H1 (cell line): ENCODE measurements at regions not wholly inside any gene's neighbourhood (a gene's known extent, or its start where the extent isn't known, plus 50 kb on each side); places are given as distances from the start of the nearest gene placed in this dataset.

Experiments used
- BCL11A ChIP-seq, 2 experiments: IDR thresholded peaks; one replicate each; pipeline ENCODE4 v1.6.1; 2011; ENCODE audit warnings: low read depth in 2 of 2, low read length in 2 of 2, mild to moderate bottlenecking in 2 of 2
- BRCA1 ChIP-seq: IDR thresholded peaks from 2 replicates; pipeline ENCODE4 v1.6.1; 2012; ENCODE audit warnings: low read depth, low read length, improper control_type of control experiment
- JUND ChIP-seq: IDR thresholded peaks from 2 replicates; pipeline ENCODE4 v1.6.1; 2011; ENCODE audit warnings: mild to moderate bottlenecking, improper control_type of control experiment, low read length
- SRF ChIP-seq: IDR thresholded peaks from 2 replicates; pipeline ENCODE4 v1.6.1; 2011; ENCODE audit warnings: mild to moderate bottlenecking, low read depth, low read length, moderate library complexity

DNA sequence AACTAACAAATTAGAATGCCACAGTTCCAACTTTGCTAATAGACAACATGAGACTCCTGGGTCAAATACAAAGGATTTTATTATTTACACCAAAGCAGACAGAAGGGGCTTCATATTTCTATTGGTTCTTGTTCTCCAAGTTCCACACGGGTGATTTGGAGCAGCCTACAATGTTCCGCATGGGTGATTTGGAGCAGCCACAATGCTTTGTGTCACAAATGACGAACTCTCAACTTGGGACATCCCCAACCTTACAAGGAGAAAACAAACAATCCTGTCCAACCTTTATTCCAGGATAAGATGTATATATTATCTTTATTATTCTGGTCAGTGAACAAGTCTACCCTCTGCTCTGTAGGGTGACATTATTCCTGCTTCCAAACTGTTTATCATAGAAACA is 694.3 kb upstream of the MGAT4C start (continued):
- TF ChIP-seq SRF (no peak), BRCA1 (no peak), JUND (no peak), BCL11A (IDR thresholded peaks at IDR 0.05; ENCODE audit: low read depth in 2 of 2, low read length in 2 of 2) (no peak)
